Caco-2 (cell line): ENCODE measurements at regions not wholly inside any gene's neighbourhood (a gene's known extent, or its start where the extent isn't known, plus 50 kb on each side); places are given as distances from the start of the nearest gene placed in this dataset.
"Not testable (repeated sequence)": the region's sequence is repeated elsewhere in the genome, so short reads cannot be mapped to it uniquely, and the experiment has no call there.

ENCODE experiments used
- BruUV-seq: library from RNA; stranded (reverse); fragments of 400-500 nt; replicated peaks from 2 replicates; lab custom pipeline; 2021; lab: Mats Ljungman, UMichigan
- CTCF ChIA-PET: fragments of 300-600 bp; sonication (Branson Sonifier 250); formaldehyde crosslinking; loops from one replicate; lab custom pipeline; 2022; ENCODE audit warnings: antibody characterized with exemption; lab: Charles Lee
- POLR2A ChIA-PET: fragments of 300-600 bp; sonication (Branson Sonifier 250); formaldehyde crosslinking; loops from one replicate; lab custom pipeline; 2022; ENCODE audit warnings: antibody characterized with exemption; lab: Charles Lee
- DNase-seq, 2 experiments: peaks; one replicate each; pipeline versions ENCODE4 v3.0.0 to v3.0.0-alpha.2; 2020 to 2022
- H3K27me3 ChIP-seq: replicated peaks from 2 replicates; pipeline ENCODE4 v1.6.0; 2011; ENCODE audit warnings: low read length; ENCODE audit not compliant: control insufficient read depth, insufficient read depth
- H3K36me3 ChIP-seq: 2 replicates; pipeline ENCODE4 v1.5.1; 2011; ENCODE audit warnings: low read length; ENCODE audit not compliant: control insufficient read depth, insufficient read depth
- H3K4me1 ChIP-seq: fragments of 250-450 bp; sonication (Bioruptor Pico); 2 replicates; pipeline ENCODE4 v1.5.1; 2020; ENCODE audit warnings: mild to moderate bottlenecking
- H3K4me3 ChIP-seq: 2 replicates; pipeline ENCODE4 v1.5.1; 2011; ENCODE audit warnings: low read depth, mild to moderate bottlenecking, control low read depth, low read length
- H3K9me3 ChIP-seq: fragments of 250-450 bp; sonication (Bioruptor Pico); 2 replicates; pipeline ENCODE4 v1.5.1; 2020; ENCODE audit warnings: mild to moderate bottlenecking, moderate library complexity
- H3K27ac Mint-ChIP-seq: one replicate; pipeline ENCODE4 v1.8.0; 2022; ENCODE audit warnings: mixed read lengths; ENCODE audit not compliant: unreplicated experiment
- H3K27me3 Mint-ChIP-seq: one replicate; pipeline ENCODE4 v1.8.0; 2022; ENCODE audit warnings: mixed read lengths; ENCODE audit not compliant: insufficient read depth, unreplicated experiment
- H3K36me3 Mint-ChIP-seq: one replicate; pipeline ENCODE4 v1.8.0; 2022; ENCODE audit warnings: mild to moderate bottlenecking, mixed read lengths; ENCODE audit not compliant: insufficient read depth, unreplicated experiment
- H3K4me1 Mint-ChIP-seq: one replicate; pipeline ENCODE4 v1.8.0; 2022; ENCODE audit warnings: low read depth, mixed read lengths; ENCODE audit not compliant: unreplicated experiment
- H3K4me3 Mint-ChIP-seq: one replicate; pipeline ENCODE4 v1.8.0; 2022; ENCODE audit warnings: mild to moderate bottlenecking, moderate library complexity, mixed read lengths; ENCODE audit not compliant: unreplicated experiment
- H3K9me3 Mint-ChIP-seq: one replicate; pipeline ENCODE4 v1.8.0; 2022; ENCODE audit warnings: mixed read lengths; ENCODE audit not compliant: unreplicated experiment
- intact Hi-C: fragments of 100-400 bp; cut with micrococcal nuclease; formaldehyde crosslinking; loops from one replicate; pipeline ENCODE4 v1.10.0; 2022; ENCODE audit not compliant: unreplicated experiment
- TF ChIP-seq, protein P1 (sequence below), 2 experiments: fragments of 200-600 bp in 1 of 2; IDR thresholded peaks; 1 replicate in 1 of 2; 2 replicates in 1 of 2; pipeline versions ENCODE4 v1.5.1 to v1.8.0; 2011 to 2022; ENCODE audit warnings: antibody characterized with exemption in 1 of 2, control low read depth in 1 of 2, inconsistent platforms in 1 of 2, low read depth in 1 of 2, low read length in 1 of 2, mild to moderate bottlenecking in 1 of 2, moderate library complexity in 1 of 2; ENCODE audit not compliant: insufficient read depth in 1 of 2, severe bottlenecking in 1 of 2, unreplicated experiment in 1 of 2

DNA sequence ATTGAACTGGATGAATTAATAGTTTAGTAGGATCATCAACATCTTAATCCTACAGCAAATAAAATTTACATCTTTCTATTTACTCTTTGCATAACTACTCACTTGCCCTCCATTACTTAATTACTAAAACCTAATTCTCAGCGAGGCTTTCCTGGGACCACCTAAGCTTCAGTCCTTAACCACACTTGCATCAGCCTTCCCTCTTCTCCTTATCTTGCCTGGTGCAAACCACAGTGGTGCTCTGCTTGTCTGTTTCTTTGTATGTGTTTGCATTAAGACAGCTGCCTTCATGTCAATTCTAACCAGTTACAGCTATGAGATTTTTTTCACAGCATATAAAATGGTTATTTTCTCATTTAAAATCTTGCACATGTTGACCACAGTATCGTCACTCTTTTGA is 72.6 kb upstream of the ZNF92 start:
- BruUV-seq, result no TSS peak
- Mint-ChIP-seq H3K4me3 (no peak overlapping the region), H3K27me3 (no peaks in the 10 kb centered on the region), H3K9me3 (no peaks in the 10 kb centered on the region), H3K27ac (no peak overlapping the region), H3K36me3 (no peaks in the 10 kb centered on the region), H3K4me1 (no peaks in the 10 kb centered on the region)
- Histone ChIP-seq H3K27me3 (no peaks in the 10 kb centered on the region), H3K4me1 (no peaks in the 10 kb centered on the region), H3K9me3 (no peaks in the 10 kb centered on the region), H3K36me3 (no peaks in the 10 kb centered on the region), H3K4me3 (no peak overlapping the region)
- no peak for DNase-seq
- ChIA-PET CTCF (no interaction called here), POLR2A (no interaction called here)
- intact Hi-C loops, result no loop called here
- TF ChIP-seq, protein P1, sequence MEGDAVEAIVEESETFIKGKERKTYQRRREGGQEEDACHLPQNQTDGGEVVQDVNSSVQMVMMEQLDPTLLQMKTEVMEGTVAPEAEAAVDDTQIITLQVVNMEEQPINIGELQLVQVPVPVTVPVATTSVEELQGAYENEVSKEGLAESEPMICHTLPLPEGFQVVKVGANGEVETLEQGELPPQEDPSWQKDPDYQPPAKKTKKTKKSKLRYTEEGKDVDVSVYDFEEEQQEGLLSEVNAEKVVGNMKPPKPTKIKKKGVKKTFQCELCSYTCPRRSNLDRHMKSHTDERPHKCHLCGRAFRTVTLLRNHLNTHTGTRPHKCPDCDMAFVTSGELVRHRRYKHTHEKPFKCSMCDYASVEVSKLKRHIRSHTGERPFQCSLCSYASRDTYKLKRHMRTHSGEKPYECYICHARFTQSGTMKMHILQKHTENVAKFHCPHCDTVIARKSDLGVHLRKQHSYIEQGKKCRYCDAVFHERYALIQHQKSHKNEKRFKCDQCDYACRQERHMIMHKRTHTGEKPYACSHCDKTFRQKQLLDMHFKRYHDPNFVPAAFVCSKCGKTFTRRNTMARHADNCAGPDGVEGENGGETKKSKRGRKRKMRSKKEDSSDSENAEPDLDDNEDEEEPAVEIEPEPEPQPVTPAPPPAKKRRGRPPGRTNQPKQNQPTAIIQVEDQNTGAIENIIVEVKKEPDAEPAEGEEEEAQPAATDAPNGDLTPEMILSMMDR (IDR thresholded peaks at IDR 0.05; ENCODE audit: insufficient read depth in 1 of 2, low read depth in 1 of 2, low read length in 1 of 2, severe bottlenecking in 1 of 2, unreplicated experiment in 1 of 2), result no peak

DNA sequence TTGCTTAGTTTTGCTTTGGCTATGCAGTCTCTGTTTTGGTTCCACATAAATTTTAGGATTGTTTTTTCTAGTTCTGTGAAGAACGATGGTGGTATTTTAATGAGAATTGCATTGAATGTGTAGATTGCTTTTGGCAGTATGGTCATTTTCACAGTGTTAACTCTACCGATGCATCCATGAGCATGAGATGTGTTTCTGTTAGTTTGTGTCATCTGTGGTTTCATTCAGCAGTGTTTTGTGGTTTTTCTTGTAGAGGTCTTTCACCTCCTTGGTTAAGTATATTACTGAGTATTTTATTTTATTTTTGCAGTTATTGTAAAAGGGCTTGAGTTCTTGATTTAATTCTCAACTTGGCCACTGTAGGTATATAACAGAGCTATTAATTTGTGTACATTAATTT is 78.2 kb upstream of the ZNF92 start:
- CTCF ChIA-PET, result interaction anchor here (0.7 kb wide), 1 partner anchor 14 kb away, joined by 3 read pairs; no protein-coding TSS in a partner anchor

DNA sequence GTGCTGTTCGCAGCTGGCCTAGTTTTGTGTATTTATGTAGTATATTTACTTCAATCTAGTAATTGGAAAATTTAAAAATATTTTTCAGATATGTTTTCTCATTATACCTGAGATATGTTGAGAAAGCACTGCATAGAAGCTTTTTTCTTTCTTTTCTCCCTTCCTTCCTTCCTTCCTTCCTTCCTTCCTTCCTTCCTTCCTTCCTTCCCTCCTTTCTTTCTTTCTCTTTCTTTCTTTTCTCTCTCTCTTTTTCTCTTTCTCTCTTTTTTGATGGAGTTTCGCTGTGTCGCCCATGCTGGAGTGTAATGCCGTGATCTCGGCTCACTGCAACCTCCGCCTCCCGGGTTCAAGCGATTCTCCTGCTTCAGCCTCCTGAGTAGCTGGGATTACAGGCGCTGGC is 83.3 kb upstream of the ZNF92 start:
- POLR2A ChIA-PET, result not testable (repeated sequence)

More for the DNA sequence above, 78.2 kb upstream of the ZNF92 start:
- Histone ChIP-seq H3K4me3 (no peak overlapping the region), H3K36me3 (no peaks in the 10 kb centered on the region), H3K4me1 (no peaks in the 10 kb centered on the region), H3K27me3 (no peaks in the 10 kb centered on the region), H3K9me3 (no peaks in the 10 kb centered on the region)
- H3K27me3 Mint-ChIP-seq, result no peaks in the 10 kb centered on the region
- H3K4me3 Mint-ChIP-seq, result no peak overlapping the region
- TF ChIP-seq, protein P1 (IDR thresholded peaks at IDR 0.05; ENCODE audit: insufficient read depth in 1 of 2, low read depth in 1 of 2, low read length in 1 of 2, severe bottlenecking in 1 of 2, unreplicated experiment in 1 of 2), result no peak
- H3K36me3 Mint-ChIP-seq, result no peaks in the 10 kb centered on the region
- BruUV-seq, result no TSS peak
- H3K4me1 Mint-ChIP-seq, result no peaks in the 10 kb centered on the region
- DNase-seq, result no peak
- no peaks in the 10 kb centered on the region for H3K9me3 Mint-ChIP-seq
- no peak overlapping the region for H3K27ac Mint-ChIP-seq
- intact Hi-C loops, result no loop called here
- POLR2A ChIA-PET, result no interaction called here

DNA sequence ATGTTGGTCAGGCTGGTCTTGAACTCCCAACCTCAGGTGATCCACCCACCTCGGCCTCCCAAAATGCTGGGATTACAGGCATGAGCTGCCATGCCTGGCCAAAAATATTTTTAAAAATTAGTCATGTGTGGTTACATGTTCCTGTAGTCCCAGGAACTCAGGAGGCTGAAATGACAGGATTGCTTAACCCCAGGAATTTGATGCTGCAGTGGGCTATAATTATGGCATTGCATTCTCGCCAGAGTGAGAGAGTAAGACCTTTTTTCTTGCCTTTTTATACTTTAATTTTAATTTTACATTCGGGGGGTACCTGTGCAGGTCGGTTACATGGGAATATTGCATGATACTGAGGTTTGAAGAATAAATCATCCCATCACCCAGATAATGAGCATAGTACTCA is 86.6 kb upstream of the ZNF92 start:
- Mint-ChIP-seq H3K36me3 (no peaks in the 10 kb centered on the region), H3K9me3 (no peaks in the 10 kb centered on the region), H3K4me3 (no peak overlapping the region), H3K27me3 (no peaks in the 10 kb centered on the region), H3K27ac (no peak overlapping the region), H3K4me1 (no peaks in the 10 kb centered on the region)
- intact Hi-C loops, result no loop called here
- ChIA-PET CTCF (no interaction called here), POLR2A (no interaction called here)
- no peak for DNase-seq
- TF ChIP-seq, protein P1 (IDR thresholded peaks at IDR 0.05; ENCODE audit: insufficient read depth in 1 of 2, low read depth in 1 of 2, low read length in 1 of 2, severe bottlenecking in 1 of 2, unreplicated experiment in 1 of 2), result no peak
- H3K36me3 ChIP-seq, result no peaks in the 10 kb centered on the region
- H3K9me3 ChIP-seq, result no peaks in the 10 kb centered on the region
- H3K4me3 ChIP-seq, result no peak overlapping the region
- H3K4me1 ChIP-seq, result no peaks in the 10 kb centered on the region
- no TSS peak for BruUV-seq
- no peaks in the 10 kb centered on the region for H3K27me3 ChIP-seq

More for the DNA sequence above, 83.3 kb upstream of the ZNF92 start:
- H3K4me3 ChIP-seq, intact Hi-C loops, CTCF ChIA-PET, H3K36me3 Mint-ChIP-seq, DNase-seq, BruUV-seq, H3K27ac Mint-ChIP-seq, H3K36me3 ChIP-seq, H3K27me3 ChIP-seq, H3K9me3 Mint-ChIP-seq, H3K4me3 Mint-ChIP-seq, H3K27me3 Mint-ChIP-seq, H3K4me1 ChIP-seq, H3K9me3 ChIP-seq, H3K4me1 Mint-ChIP-seq: not testable (repeated sequence)
